ENCODE measurements at regions not wholly inside any gene's neighbourhood (a gene's known extent, or its start where the extent isn't known, plus 50 kb on each side); places are given as distances from the start of the nearest gene placed in this dataset.

DNA sequence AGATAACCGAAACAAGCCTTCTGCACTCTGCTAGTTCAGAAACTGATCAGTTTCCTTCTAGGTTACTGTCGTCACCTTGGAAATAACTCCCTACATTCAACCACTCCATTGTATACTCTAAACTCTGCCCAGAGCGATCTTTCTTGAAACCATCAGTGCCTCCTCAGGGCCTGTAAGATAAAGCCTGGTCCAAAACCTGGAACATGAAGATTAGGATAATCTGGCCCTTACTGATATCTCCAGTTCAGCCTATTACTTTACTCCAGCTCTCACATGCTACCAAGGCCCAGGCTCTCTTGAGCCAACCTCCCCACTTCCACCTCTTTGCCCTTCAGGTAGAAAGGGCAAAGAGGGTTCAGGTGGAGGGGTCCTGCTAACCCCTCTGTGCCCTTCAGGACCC lies 125.3 kb upstream of the RXFP2 start:
- DNase-seq, result no peak

DNA sequence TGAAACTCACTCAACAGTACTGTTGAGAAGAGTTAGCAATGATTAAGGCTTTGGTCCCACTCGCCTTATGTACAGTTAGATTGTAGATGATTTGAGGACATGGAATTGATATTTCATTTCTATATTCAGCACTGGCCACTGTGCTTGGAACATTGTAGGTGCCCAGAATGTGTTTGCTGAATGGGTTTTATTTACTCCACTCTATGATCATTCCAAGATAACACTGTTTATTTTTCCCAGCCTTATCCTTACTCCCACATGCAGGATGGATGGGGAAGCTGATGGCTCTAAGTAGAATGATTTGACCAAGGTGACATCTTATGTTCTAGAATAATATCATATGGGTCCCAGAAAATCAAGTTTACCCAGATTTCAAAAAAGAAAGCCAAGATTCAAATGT lies 124.6 kb upstream of the RXFP2 start:
- DNase-seq, result no peak

- no peak for DNase-seq
Measured at GRCh38 chr13:31625115-31625514, 114.2 kb upstream of the RXFP2 start.

- no peak for DNase-seq
Measured at GRCh38 chr13:31627097-31627845, 112.1 kb upstream of the RXFP2 start.

- DNase-seq, result no peak
Measured at GRCh38 chr13:31629085-31629780, 110.1 kb upstream of the RXFP2 start.

GRCh38 chr13:31631071-31631470 lies 108.3 kb upstream of the RXFP2 start:
- DNase-seq, result no peak

DNA sequence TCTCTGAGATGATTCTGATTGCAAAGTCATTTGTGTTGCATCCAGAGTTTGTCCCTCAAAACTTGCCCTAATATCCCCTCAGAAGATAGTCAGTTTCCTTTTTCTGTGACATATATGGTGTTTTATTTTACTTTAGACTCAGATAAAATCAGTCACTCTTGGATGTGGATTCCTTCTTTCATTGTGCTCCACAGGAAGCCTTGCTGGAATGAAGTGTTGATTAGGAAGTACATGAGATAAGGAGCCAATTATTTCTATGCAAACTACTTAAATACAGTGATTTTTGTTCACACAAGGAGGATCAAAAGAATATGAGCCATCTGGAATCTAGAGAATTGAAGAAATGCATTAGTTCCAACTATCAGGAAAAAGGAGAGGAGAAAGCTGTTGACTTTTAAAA lies 107.6 kb upstream of the RXFP2 start:
- no peak for DNase-seq

DNA sequence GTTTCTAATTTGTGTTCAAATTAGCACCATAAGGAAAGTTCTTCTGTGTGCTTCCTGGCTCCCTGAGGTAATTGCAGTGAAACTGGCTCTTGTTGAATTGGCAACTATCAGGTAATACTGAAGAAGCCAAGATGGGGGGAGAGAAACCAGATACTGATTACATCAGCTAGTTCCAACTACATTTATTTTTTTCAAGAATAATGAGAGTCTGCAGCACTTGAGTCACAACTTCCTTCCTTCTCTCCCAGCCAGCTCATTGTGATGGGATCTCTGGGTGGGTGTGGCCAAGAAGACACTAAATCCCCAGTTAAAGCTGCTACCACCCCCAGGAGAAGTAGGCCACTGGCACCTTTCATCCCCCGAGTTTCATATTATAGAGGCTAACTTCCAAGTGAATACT lies 100.7 kb upstream of the RXFP2 start:
- no peak for DNase-seq

DNA sequence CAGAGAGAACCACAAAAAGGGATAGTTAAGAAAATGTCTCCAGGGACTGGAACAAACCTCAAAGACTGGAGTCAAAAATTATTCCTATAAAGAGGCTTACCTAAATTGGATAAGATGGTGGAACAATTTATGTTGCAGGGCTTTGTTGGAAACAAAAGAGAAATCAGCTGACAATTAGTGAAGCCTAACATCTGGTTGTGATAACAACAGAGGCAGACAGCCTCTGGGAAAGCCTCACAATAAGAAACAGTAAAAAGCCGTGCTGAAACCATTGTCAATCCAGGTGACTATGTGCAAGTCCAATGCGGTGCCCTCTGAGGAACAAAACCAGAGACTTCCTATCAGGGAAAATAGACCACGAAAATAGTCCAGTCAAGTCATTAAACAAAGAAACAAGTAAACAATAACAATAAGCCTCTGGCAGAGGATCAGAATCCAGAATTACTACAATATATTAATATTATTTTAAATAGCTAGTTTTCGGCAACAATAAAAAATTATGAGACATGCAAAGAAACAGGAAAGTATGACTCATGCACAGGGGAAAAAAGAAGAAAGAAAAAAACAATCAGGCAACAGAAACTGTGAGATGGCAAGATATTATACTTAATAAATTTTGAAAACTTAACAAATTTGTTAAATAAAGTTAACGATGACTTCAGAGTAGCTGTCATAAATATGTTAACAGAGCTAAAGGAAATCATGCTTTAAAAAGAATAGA lies 99.7 kb upstream of the RXFP2 start:
- DNase-seq, result no peak

- no peak for DNase-seq
Measured at GRCh38 chr13:31649766-31650165, 89.6 kb upstream of the RXFP2 start.

DNA sequence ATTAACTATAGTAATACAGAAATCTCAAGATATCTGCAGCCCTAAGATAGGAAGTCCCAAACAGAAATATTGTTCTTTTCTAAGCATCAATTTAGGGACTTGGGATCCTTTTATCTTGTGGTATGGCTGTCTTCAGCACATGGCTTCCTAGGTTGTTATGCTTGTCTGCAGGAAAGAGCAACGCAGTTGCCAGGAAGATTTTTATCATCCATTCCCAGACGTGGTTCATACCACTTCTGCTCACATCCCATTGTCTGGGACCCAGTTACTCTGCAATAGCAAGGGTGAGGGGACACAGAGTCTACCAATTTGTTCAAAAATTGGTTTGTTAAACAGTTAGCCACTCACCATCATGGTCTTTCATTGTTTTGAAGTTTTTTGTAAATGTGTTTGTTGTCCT lies 85.6 kb upstream of the RXFP2 start:
- no peak for DNase-seq

GRCh38 chr13:31663880-31664585 lies 75.3 kb upstream of the RXFP2 start:
- DNase-seq, result no peak

DNA sequence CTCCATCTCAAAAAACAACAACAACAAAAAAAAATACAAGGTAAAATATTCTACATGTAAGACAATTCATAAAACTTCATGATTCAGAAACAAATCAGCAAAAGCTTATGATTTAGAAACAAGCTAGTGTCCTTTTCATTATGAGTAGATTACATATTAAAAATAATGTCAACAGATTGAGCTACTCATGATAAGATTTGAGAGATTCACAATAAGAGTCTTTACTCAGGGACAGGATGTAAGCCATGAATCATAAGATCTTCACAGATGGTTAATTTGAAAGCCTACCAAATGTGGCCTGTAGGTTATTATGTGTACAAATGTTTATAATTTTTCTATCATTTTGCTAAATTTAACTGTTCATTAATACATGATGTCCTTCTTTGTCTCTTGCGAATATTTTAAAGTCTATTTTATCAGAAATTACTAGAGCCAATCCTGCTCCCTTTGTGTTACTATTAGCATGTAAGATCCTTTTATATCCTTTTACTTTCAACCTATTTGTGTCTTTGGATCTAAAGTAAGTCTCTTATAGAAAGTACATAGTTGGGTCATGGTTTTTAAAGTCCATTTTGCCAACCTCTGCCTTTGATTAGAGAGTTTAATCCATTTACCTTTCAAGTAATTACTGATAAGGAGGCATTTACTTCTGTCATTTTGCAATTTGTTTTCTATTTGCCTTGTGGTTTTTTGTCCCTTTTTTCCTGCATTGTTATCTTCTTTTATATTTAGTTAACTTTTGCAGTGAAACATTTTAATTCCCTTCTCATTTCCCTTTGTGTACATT lies 68.3 kb upstream of the RXFP2 start:
- DNase-seq, result no peak

- DNase-seq, result no peak
Measured at GRCh38 chr13:31674051-31674450, 65.3 kb upstream of the RXFP2 start.

DNA sequence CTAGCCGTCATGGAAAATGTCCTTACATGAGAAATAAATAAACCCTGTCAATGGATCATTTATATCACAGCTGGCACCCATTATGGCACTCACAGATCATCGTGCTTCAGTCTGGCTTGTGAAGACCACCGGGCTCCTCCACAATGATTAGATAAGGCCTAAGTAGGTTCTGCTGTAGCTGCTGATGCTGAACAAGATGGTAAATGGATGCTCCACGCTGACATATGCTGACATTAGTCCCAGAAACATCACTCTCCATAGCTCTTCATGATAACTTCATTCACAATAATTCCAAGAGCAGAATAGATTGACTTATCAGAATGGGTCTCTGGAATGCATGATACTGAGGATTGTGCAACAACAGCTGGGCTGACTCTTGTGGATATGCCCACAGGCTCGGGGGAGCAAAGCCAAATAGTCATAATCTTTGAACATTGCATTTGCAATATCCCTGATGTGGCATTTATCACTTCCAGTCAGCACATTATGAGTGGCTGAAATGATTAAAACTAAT lies 63.8 kb upstream of the RXFP2 start:
- DNase-seq, result no peak

DNA sequence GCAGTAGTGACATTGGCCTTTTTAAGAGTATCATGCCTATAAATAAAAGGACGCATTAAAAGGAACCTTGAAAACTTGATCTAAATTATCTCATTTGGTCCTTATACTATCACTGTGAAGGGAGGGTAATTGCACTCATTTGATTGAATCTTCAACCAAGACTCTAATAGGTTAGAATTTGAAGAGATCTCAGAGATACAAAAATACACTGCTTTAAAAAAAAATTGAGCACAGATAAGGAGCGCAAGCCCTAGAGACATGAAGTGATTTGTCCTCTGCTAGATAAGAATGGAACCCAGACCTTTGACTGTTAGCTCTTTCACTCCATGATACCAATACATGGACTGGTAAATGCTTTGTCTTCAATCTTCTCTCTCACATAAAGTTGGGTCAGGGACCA lies 58.2 kb upstream of the RXFP2 start:
- no peak for DNase-seq

GRCh38 chr13:31684466-31684865 lies 54.9 kb upstream of the RXFP2 start:
- DNase-seq, result no peak

- no peak for DNase-seq
Measured at GRCh38 chr13:31686670-31687425, 52.5 kb upstream of the RXFP2 start.

Data from NCI-H446 (cell line).